AG20443 (cell line): ENCODE measurements at regions not wholly inside any gene's neighbourhood (a gene's known extent, or its start where the extent isn't known, plus 50 kb on each side); places are given as distances from the start of the nearest gene placed in this dataset.
"Not testable (repeated sequence)": the region's sequence is repeated elsewhere in the genome, so short reads cannot be mapped to it uniquely, and the experiment has no call there.

ENCODE experiments used
- DNase-seq: peaks from one replicate; pipeline ENCODE4 v3.0.0; 2012; ENCODE audit warnings: low spot score, mixed read lengths

GRCh38 chr12:4156317-4156716 is 117.2 kb upstream of the CCND2 start:
- no peak for DNase-seq

- no peak for DNase-seq
These were observed 118.8 kb upstream of the CCND2 start for GRCh38 chr12:4154672-4155225.

GRCh38 chr12:4153343-4153892 is 120.1 kb upstream of the CCND2 start:
- DNase-seq: no peak

GRCh38 chr12:4152145-4152795 is 121.3 kb upstream of the CCND2 start:
- DNase-seq: no peak

- DNase-seq: no peak
These were observed 122.0 kb upstream of the CCND2 start for GRCh38 chr12:4151362-4152121.

- DNase-seq: not testable (repeated sequence)
These were observed 123.2 kb upstream of the CCND2 start for GRCh38 chr12:4150355-4150754.

- DNase-seq: no peak
These were observed 125.0 kb upstream of the CCND2 start for GRCh38 chr12:4148418-4149056.

- no peak for DNase-seq
These were observed 126.5 kb upstream of the CCND2 start for GRCh38 chr12:4147031-4147481.

- no peak for DNase-seq
These were observed 127.3 kb upstream of the CCND2 start for GRCh38 chr12:4145990-4146859.

GRCh38 chr12:4144676-4145075 is 128.9 kb upstream of the CCND2 start:
- no peak for DNase-seq

- no peak for DNase-seq
These were observed 129.7 kb upstream of the CCND2 start for GRCh38 chr12:4143896-4144295.

GRCh38 chr12:4141348-4142270 is 132.0 kb upstream of the CCND2 start:
- no peak for DNase-seq

GRCh38 chr12:4140581-4141301 is 132.8 kb upstream of the CCND2 start:
- no peak for DNase-seq

GRCh38 chr12:4139191-4139590 is 134.4 kb upstream of the CCND2 start:
- peak; percentile 1 for DNase-seq

- not testable (repeated sequence) for DNase-seq
These were observed 135.0 kb upstream of the CCND2 start for GRCh38 chr12:4138532-4138931.

GRCh38 chr12:4138051-4138450 is 135.5 kb upstream of the CCND2 start:
- DNase-seq: no peak

GRCh38 chr12:4137441-4137840 is 136.1 kb upstream of the CCND2 start:
- DNase-seq: no peak

- no peak for DNase-seq
These were observed 136.5 kb upstream of the CCND2 start for GRCh38 chr12:4137015-4137414.

- DNase-seq: no peak
These were observed 137.5 kb upstream of the CCND2 start for GRCh38 chr12:4135919-4136605.
